ENCODE measurements at regions not wholly inside any gene's neighbourhood (a gene's known extent, or its start where the extent isn't known, plus 50 kb on each side); places are given as distances from the start of the nearest gene placed in this dataset.

DNA sequence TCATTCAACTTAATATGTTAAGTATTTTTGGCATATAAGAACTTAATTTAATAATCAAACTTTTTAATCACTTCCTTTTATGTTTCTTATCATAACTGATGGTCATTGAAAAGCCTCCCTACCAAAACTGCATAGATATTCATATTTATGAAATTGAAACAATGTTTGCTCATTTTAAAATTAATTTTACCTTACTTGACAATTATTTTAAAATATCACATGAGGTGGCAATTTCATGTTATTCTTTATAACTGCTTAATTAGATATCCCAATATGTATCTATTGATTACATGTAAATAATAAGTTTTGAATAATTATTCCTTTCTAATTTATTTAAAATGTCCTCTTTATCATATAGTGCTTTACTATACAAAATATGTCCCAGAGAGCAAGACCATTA is 266.1 kb upstream of the NRIP1 start:
- no peak overlapping the region for H3K4me3 ChIP-seq
- H3K4me1 ChIP-seq, result no peaks in the 10 kb centered on the region
- no peaks in the 10 kb centered on the region for H3K9me3 ChIP-seq
- no peaks in the 10 kb centered on the region for H3K36me3 ChIP-seq
- no peak overlapping the region for H3K27ac ChIP-seq
- no peak for TF ChIP-seq CTCF (IDR thresholded peaks at IDR 0.05)
- ATAC-seq (no peak), DNase-seq (no peak)
- H3K27me3 ChIP-seq, result no peaks in the 10 kb centered on the region
- intact Hi-C loops (cut with DNase I), result no loop called here

- Histone ChIP-seq H3K27ac (no peak overlapping the region), H3K36me3 (no peaks in the 10 kb centered on the region), H3K4me1 (no peaks in the 10 kb centered on the region), H3K9me3 (no peaks in the 10 kb centered on the region), H3K27me3 (no peaks in the 10 kb centered on the region), H3K4me3 (no peak overlapping the region)
- TF ChIP-seq CTCF (IDR thresholded peaks at IDR 0.05), result no peak
- intact Hi-C loops (cut with DNase I), result no loop called here
- ATAC-seq (no peak), DNase-seq (no peak)
These were observed 267.8 kb upstream of the NRIP1 start for GRCh38 chr21:15332572-15332971.

DNA sequence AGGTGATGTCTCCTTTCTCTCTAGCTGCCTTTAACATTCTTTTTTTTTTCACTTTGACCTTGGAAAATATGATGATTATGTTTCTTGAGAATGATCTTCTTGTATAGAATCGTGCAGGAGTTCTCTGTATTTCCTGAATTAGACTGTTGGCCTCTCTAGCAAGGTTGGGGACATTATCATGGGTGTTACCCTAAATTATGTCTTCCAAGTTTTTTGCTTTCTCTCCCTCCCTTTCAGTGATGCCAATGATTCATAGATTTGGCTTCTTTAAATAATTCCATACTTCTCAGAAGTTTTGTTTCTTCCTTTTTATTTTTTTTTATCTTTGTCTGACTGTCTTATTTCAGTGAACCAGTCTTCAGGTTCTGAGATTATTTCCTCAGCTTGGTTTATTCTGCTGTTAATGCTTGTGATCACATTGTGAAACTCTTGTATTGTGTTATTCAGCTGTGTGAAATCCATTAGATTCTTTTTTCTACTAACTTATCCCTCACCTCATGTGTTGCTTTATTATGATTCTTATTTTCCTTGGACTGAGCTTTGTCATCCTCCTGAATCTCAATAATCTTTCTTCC is 268.4 kb upstream of the NRIP1 start:
- H3K36me3 ChIP-seq, result no peaks in the 10 kb centered on the region
- intact Hi-C loops (cut with DNase I), result no loop called here
- no peaks in the 10 kb centered on the region for H3K4me1 ChIP-seq
- no peak for DNase-seq
- no peak for TF ChIP-seq CTCF (IDR thresholded peaks at IDR 0.05)
- no peaks in the 10 kb centered on the region for H3K27me3 ChIP-seq
- H3K9me3 ChIP-seq, result no peaks in the 10 kb centered on the region
- H3K4me3 ChIP-seq, result no peak overlapping the region
- ATAC-seq, result no peak
- no peak overlapping the region for H3K27ac ChIP-seq

- Histone ChIP-seq H3K27ac (no peak overlapping the region), H3K27me3 (no peaks in the 10 kb centered on the region), H3K9me3 (no peaks in the 10 kb centered on the region), H3K4me3 (no peak overlapping the region), H3K4me1 (no peaks in the 10 kb centered on the region), H3K36me3 (no peaks in the 10 kb centered on the region)
- ATAC-seq (peak; percentile 93), DNase-seq (no peak)
- intact Hi-C loops (cut with DNase I), result no loop called here
- TF ChIP-seq CTCF (IDR thresholded peaks at IDR 0.05), result no peak
These were observed 269.2 kb upstream of the NRIP1 start for GRCh38 chr21:15333951-15334350.

GRCh38 chr21:15343066-15343465 is 278.3 kb upstream of the NRIP1 start:
- H3K27ac ChIP-seq, result no peak overlapping the region
- TF ChIP-seq CTCF (IDR thresholded peaks at IDR 0.05), result no peak
- no peaks in the 10 kb centered on the region for H3K9me3 ChIP-seq
- H3K36me3 ChIP-seq, result no peaks in the 10 kb centered on the region
- H3K27me3 ChIP-seq, result no peaks in the 10 kb centered on the region
- intact Hi-C loops (cut with DNase I), result no loop called here
- DNase-seq (no peak), ATAC-seq (no peak)
- no peaks in the 10 kb centered on the region for H3K4me1 ChIP-seq
- no peak overlapping the region for H3K4me3 ChIP-seq

DNA sequence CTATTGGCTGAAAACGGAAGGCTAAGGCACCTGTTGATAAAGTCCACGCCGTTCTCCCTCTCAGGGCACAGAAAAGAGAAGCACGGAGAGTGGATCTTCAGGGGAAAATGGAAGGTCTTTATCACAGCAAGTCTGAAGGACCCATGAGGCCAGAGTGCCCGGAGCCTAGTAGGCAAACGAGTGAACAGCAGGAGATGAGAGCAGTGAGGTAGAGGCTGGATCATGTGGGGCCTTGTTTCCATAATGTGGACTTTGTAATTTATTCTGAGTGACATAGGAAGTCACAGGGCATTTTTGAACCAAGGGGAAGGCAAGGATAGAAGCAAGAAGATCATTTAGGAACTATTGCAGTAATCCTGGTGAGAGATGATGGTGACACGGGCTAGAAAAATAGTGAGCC is 287.2 kb upstream of the NRIP1 start:
- no peak for ATAC-seq
- no peak for TF ChIP-seq CTCF (IDR thresholded peaks at IDR 0.05)
- Histone ChIP-seq H3K36me3 (no peaks in the 10 kb centered on the region), H3K9me3 (no peaks in the 10 kb centered on the region), H3K27me3 (no peaks in the 10 kb centered on the region), H3K4me1 (no peaks in the 10 kb centered on the region), H3K27ac (no peak overlapping the region), H3K4me3 (no peak overlapping the region)
- intact Hi-C loops (cut with DNase I), result no loop called here
- no peak for DNase-seq
